ENCODE measurements at regions not wholly inside any gene's neighbourhood (a gene's known extent, or its start where the extent isn't known, plus 50 kb on each side); places are given as distances from the start of the nearest gene placed in this dataset.

- Histone ChIP-seq H3K36me3 (ENCODE audit: control insufficient read depth, insufficient read depth, low read length) (no peaks in the 10 kb centered on the region), H3K27me3 (ENCODE audit: control insufficient read depth, insufficient read depth, low read length) (no peaks in the 10 kb centered on the region), H3K4me3 (ENCODE audit: low read depth, low read length) (no peak overlapping the region)
- DNase-seq (ENCODE audit: low read depth): no peak
- no peak for TF ChIP-seq CTCF (IDR thresholded peaks at IDR 0.05; ENCODE audit: insufficient read depth, low read depth, low read length)
- ChIA-PET POLR2A (no interaction called here), CTCF (no interaction called here)
Measured at GRCh38 chr4:124519196-124519595, 193.3 kb downstream of the ANKRD50 start.

- POLR2A ChIA-PET: no interaction called here
Measured at GRCh38 chr4:124523816-124524215, 188.7 kb downstream of the ANKRD50 start.

GRCh38 chr4:124525524-124525923, 187.0 kb downstream of the ANKRD50 start:
- CTCF ChIA-PET: no interaction called here
- Histone ChIP-seq H3K27me3 (ENCODE audit: control insufficient read depth, insufficient read depth, low read length) (no peaks in the 10 kb centered on the region), H3K36me3 (ENCODE audit: control insufficient read depth, insufficient read depth, low read length) (no peaks in the 10 kb centered on the region), H3K4me3 (ENCODE audit: low read depth, low read length) (no peak overlapping the region)
- TF ChIP-seq CTCF (IDR thresholded peaks at IDR 0.05; ENCODE audit: insufficient read depth, low read depth, low read length): no peak
- no peak for DNase-seq (ENCODE audit: low read depth)
- POLR2A ChIA-PET: no interaction called here

More at GRCh38 chr4:124523816-124524215, 188.7 kb downstream of the ANKRD50 start:
- no peak for DNase-seq (ENCODE audit: low read depth)
- Histone ChIP-seq H3K36me3 (ENCODE audit: control insufficient read depth, insufficient read depth, low read length) (no peaks in the 10 kb centered on the region), H3K4me3 (ENCODE audit: low read depth, low read length) (no peak overlapping the region), H3K27me3 (ENCODE audit: control insufficient read depth, insufficient read depth, low read length) (no peaks in the 10 kb centered on the region)
- CTCF ChIA-PET: interaction anchor here (0.6 to 1.8 kb wide), 2 partner anchors 19 to 102 kb away, joined by 3 read pairs; no protein-coding TSS in a partner anchor
- no peak for TF ChIP-seq CTCF (IDR thresholded peaks at IDR 0.05; ENCODE audit: insufficient read depth, low read depth, low read length)

GRCh38 chr4:124526331-124526730, 186.2 kb downstream of the ANKRD50 start:
- TF ChIP-seq CTCF (IDR thresholded peaks at IDR 0.05; ENCODE audit: insufficient read depth, low read depth, low read length): no peak
- POLR2A ChIA-PET: no interaction called here
- no peak overlapping the region for H3K4me3 ChIP-seq (ENCODE audit: low read depth, low read length)
- H3K36me3 ChIP-seq (ENCODE audit: control insufficient read depth, insufficient read depth, low read length): no peaks in the 10 kb centered on the region
- no peaks in the 10 kb centered on the region for H3K27me3 ChIP-seq (ENCODE audit: control insufficient read depth, insufficient read depth, low read length)
- DNase-seq (ENCODE audit: low read depth): no peak
- CTCF ChIA-PET: no interaction called here

- Histone ChIP-seq H3K27me3 (ENCODE audit: control insufficient read depth, insufficient read depth, low read length) (no peaks in the 10 kb centered on the region), H3K36me3 (ENCODE audit: control insufficient read depth, insufficient read depth, low read length) (no peaks in the 10 kb centered on the region), H3K4me3 (ENCODE audit: low read depth, low read length) (no peak overlapping the region)
- DNase-seq (ENCODE audit: low read depth): no peak
- CTCF ChIA-PET: no interaction called here
- no peak for TF ChIP-seq CTCF (IDR thresholded peaks at IDR 0.05; ENCODE audit: insufficient read depth, low read depth, low read length)
- POLR2A ChIA-PET: no interaction called here
Measured at GRCh38 chr4:124526769-124527168, 185.8 kb downstream of the ANKRD50 start.
